Neural crest cell (in vitro differentiated cells): ENCODE measurements at regions not wholly inside any gene's neighbourhood (a gene's known extent, or its start where the extent isn't known, plus 50 kb on each side); places are given as distances from the start of the nearest gene placed in this dataset.

ENCODE experiments used
- DNase-seq: peaks from one replicate; pipeline ENCODE4 v3.0.0; 2021; ENCODE audit warnings: low read depth, mixed read lengths, low spot score
- H3K27ac Mint-ChIP-seq: one replicate; pipeline ENCODE4 v1.8.0; 2021; ENCODE audit warnings: mild to moderate bottlenecking, mixed read lengths; ENCODE audit not compliant: unreplicated experiment
- H3K27me3 Mint-ChIP-seq: 2 replicates; pipeline ENCODE4 v1.8.0; 2021; ENCODE audit warnings: low read depth, mild to moderate bottlenecking, mixed read lengths
- H3K36me3 Mint-ChIP-seq: 2 replicates; pipeline ENCODE4 v1.8.0; 2021; ENCODE audit warnings: low read depth, mild to moderate bottlenecking, mixed read lengths
- H3K4me1 Mint-ChIP-seq: 2 replicates; pipeline ENCODE4 v1.8.0; 2021; ENCODE audit warnings: mixed read lengths
- H3K4me3 Mint-ChIP-seq: one replicate; pipeline ENCODE4 v1.8.0; 2021; ENCODE audit warnings: mild to moderate bottlenecking, mixed read lengths
- H3K9me3 Mint-ChIP-seq: 2 replicates; pipeline ENCODE4 v1.8.0; 2021; ENCODE audit warnings: mixed read lengths
- CTCF ChIP-seq: fragments of 200-600 bp; sonication (generic); conservative IDR thresholded peaks from 2 replicates; pipeline ENCODE4 v1.5.0; 2021; ENCODE audit warnings: antibody characterized with exemption, mild to moderate bottlenecking

DNA sequence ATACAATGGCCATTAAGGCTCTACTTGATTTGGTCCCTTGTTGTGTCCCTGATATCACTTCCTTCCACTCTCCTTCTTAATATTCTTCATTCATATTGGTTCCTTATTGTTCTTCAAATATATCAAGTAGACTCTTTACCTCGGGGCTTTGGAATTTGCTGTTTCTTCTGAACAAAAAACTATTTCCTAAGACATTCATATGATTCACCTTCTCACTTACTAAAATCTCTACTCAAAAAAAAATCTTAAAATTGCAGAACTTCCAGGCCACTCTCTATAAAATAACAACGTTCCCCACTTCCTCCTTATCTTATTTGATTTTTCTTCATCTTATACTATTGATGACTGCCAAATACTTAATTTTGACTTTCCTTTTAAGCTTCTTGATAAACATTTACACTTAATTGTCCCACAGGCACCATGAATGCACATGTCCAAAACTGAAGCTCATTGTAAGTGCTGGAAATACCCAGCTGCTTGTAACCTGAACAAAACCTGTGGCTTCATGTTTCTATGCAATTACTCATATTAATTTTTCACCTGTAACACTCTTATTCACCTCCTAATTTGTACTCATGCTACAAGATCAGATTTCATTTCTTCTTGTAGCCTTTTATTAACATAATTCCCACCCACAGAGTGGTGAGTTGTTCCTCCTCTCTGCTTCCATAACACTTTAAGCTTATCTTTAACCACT is 58.4 kb upstream of the NUDT12 start:
- no peak for DNase-seq
- Mint-ChIP-seq H3K9me3 (peaks cover 5% of the 10 kb centered on the region), H3K4me1 (no peaks in the 10 kb centered on the region), H3K36me3 (no peaks in the 10 kb centered on the region), H3K4me3 (no peak overlapping the region), H3K27ac (no peak overlapping the region), H3K27me3 (no peaks in the 10 kb centered on the region)
- no peak for TF ChIP-seq CTCF

DNA sequence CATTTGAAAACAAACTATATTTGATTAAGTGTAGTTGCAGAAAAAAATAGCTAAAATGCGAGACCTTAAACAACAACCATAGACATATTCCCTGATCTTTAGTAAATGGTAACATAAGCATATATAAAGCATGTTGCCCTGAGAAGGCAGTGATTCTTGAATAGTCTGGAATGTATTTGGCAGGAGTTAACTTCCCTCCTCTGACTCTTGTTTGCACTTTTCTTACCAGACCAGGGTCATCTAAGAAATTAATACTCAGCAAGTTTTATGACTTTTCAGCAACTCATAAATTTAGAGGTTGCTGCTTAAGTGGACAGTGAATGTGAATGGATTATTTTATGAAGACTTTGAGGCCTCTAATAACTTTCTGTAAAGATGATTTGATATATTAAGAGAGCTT is 55.3 kb upstream of the NUDT12 start:
- H3K36me3 Mint-ChIP-seq, result no peaks in the 10 kb centered on the region
- no peak for DNase-seq
- H3K4me3 Mint-ChIP-seq, result no peak overlapping the region
- H3K27ac Mint-ChIP-seq, result no peak overlapping the region
- TF ChIP-seq CTCF, result no peak
- H3K27me3 Mint-ChIP-seq, result no peaks in the 10 kb centered on the region
- no peaks in the 10 kb centered on the region for H3K9me3 Mint-ChIP-seq
- no peaks in the 10 kb centered on the region for H3K4me1 Mint-ChIP-seq

- Mint-ChIP-seq H3K27me3 (no peaks in the 10 kb centered on the region), H3K27ac (no peak overlapping the region), H3K36me3 (no peaks in the 10 kb centered on the region), H3K4me3 (no peak overlapping the region), H3K4me1 (no peaks in the 10 kb centered on the region), H3K9me3 (no peaks in the 10 kb centered on the region)
- DNase-seq, result no peak
- TF ChIP-seq CTCF, result no peak
Observed at GRCh38 chr5:103617090-103617489, 54.5 kb upstream of the NUDT12 start.

DNA sequence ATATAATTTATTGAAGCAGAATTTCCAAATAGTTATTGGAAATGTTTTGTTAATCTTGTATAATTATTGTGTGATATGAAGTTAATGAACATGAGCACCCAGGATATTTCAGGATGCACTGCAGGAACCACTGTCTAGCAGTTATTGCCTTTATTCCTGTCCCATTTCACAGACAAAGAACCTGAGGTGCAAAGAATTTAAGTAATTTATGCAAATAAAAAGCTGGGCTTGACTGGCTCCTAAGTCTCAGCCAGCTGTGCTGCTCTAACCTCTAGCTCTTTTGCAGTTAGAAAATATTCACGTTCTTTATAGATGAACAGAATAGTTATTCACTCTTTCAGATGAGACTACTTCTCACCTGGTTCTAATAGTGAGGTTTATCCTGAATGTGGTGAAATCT is 50.0 kb upstream of the NUDT12 start:
- Mint-ChIP-seq H3K4me3 (no peak overlapping the region), H3K27ac (no peak overlapping the region), H3K4me1 (no peaks in the 10 kb centered on the region), H3K36me3 (no peaks in the 10 kb centered on the region), H3K27me3 (no peaks in the 10 kb centered on the region), H3K9me3 (no peaks in the 10 kb centered on the region)
- DNase-seq, result no peak
- no peak for TF ChIP-seq CTCF
